Testis (tissue), 2 donors: ENCODE measurements at regions not wholly inside any gene's neighbourhood (a gene's known extent, or its start where the extent isn't known, plus 50 kb on each side); places are given as distances from the start of the nearest gene placed in this dataset.

Experiments
- DNase-seq: peaks from one replicate; pipeline ENCODE4 v3.0.0-alpha.2; 2019
- H3K27ac ChIP-seq, 2 donors: fragments of 200-600 bp; sonication (generic); one replicate each; pipeline ENCODE4 v1.5.1; 2019
- H3K27me3 ChIP-seq: fragments of 200-600 bp; sonication (generic); one replicate; pipeline ENCODE4 v1.5.1; 2019
- H3K36me3 ChIP-seq: fragments of 200-600 bp; sonication (generic); one replicate; pipeline ENCODE4 v1.5.1; 2017; ENCODE audit warnings: low read depth; ENCODE audit errors: missing control alignments
- H3K4me1 ChIP-seq: fragments of 200-600 bp; sonication (generic); one replicate; pipeline ENCODE4 v1.5.1; 2019
- H3K4me3 ChIP-seq, 2 donors: fragments of 200-600 bp; sonication (generic); one replicate each; pipeline ENCODE4 v1.5.1; 2017 to 2019
- H3K9me3 ChIP-seq: fragments of 200-600 bp; sonication (generic); one replicate; pipeline ENCODE4 v1.5.1; 2017
- CTCF ChIP-seq, 3 experiments: fragments of 450-650 bp in 2 of 3; fragments of 200-600 bp in 1 of 3; sonication (generic) in 1 of 3; IDR thresholded peaks; one replicate each; pipeline ENCODE4 v1.5.1; 2016 to 2019; ENCODE audit warnings: antibody characterized with exemption in 3 of 3, mild to moderate bottlenecking in 2 of 3, moderate library complexity in 1 of 3
- POLR2A ChIP-seq: fragments of 450-650 bp; IDR thresholded peaks from one replicate; pipeline ENCODE4 v1.6.1; 2017; ENCODE audit warnings: antibody characterized with exemption, mild to moderate bottlenecking, moderate library complexity
- WGBS, 2 donors: methylation state at CpG; one replicate each; pipeline ENCODE4 v1.1.5; 2018; 5-methylcytosine and 5-hydroxymethylcytosine counted together
- intact Hi-C: fragments of 100-400 bp; cut with DNase I; formaldehyde crosslinking; loops from one replicate; pipeline ENCODE4 v1.15.1; 2023; ENCODE audit warnings: low total_unique reads

DNA sequence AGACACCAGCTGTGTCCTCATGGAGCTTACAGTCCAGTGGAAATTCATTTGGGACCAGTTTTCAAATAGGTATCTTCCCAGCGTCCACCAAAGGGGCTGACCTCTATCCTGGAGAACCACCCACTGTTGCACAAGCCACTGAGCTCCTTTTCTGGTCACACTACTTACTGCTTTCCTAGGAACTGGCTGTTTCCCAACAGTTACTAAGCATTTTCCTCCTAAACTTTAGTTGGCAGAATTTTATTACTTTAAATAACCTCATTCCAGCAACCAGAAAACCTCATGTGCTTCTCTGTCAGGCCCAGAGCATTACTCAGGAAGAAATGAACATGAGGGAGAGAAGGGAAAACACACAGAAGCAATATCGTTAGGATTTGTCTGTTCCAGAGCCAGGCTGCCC, 183.1 kb downstream of the GPAM start:
- peak; percentile 28 for DNase-seq
- WGBS, 2 donors = 62 to 65% methylated on average over 2 of the region's 2 CpGs
- Histone ChIP-seq H3K27me3 (no peaks in the 10 kb centered on the region), H3K4me3 (no peak overlapping the region), H3K27ac (no peak overlapping the region), H3K9me3 (no peaks in the 10 kb centered on the region), H3K36me3 (no peaks in the 10 kb centered on the region), H3K4me1 (no peaks in the 10 kb centered on the region)
- TF ChIP-seq CTCF (IDR thresholded peaks at IDR 0.05) = no peak
- no peak for TF ChIP-seq POLR2A
- intact Hi-C loops = no loop called here

DNA sequence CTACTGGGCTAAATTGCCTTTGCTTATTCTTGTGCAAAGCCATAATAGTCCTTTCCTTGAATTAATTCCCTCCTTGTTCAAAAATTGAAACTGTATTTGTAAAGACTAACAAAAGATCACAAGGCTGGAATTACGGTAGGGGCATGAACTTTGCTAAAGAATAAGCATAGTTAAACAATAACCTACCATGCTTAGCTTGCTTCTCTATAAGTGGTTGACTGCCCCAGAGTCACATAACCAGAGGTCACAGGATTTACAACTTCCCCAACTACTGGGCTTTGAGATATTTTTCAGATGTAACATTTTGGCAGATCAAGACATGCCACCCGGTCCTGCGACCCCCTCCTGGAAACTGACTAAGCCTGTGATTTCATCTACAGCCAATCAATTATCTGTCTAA, 181.4 kb downstream of the GPAM start:
- Histone ChIP-seq H3K4me1 (no peaks in the 10 kb centered on the region), H3K36me3 (no peaks in the 10 kb centered on the region), H3K27ac (no peak overlapping the region), H3K27me3 (no peaks in the 10 kb centered on the region), H3K4me3 (no peak overlapping the region), H3K9me3 (no peaks in the 10 kb centered on the region)
- TF ChIP-seq POLR2A = no peak
- no peak for TF ChIP-seq CTCF (IDR thresholded peaks at IDR 0.05)
- intact Hi-C loops = no loop called here
- DNase-seq = no peak
- 88 to 91% methylated on average over 3 of the region's 3 CpGs for WGBS, 2 donors

GRCh38 chr10:112004075-112004474, 179.5 kb downstream of the GPAM start:
- TF ChIP-seq CTCF (IDR thresholded peaks at IDR 0.05) = no peak
- TF ChIP-seq POLR2A = no peak
- Histone ChIP-seq H3K9me3 (no peaks in the 10 kb centered on the region), H3K27ac (no peak overlapping the region), H3K4me3 (no peak overlapping the region), H3K36me3 (no peaks in the 10 kb centered on the region), H3K4me1 (no peaks in the 10 kb centered on the region), H3K27me3 (no peaks in the 10 kb centered on the region)
- WGBS, 2 donors = 85 to 92% methylated on average over 4 of the region's 4 CpGs
- intact Hi-C loops = no loop called here
- DNase-seq = no peak

GRCh38 chr10:112005044-112005443, 178.5 kb downstream of the GPAM start:
- 50 to 62% methylated on average over 3 of the region's 3 CpGs for WGBS, 2 donors
- intact Hi-C loops = no loop called here
- Histone ChIP-seq H3K36me3 (no peaks in the 10 kb centered on the region), H3K27ac (no peak overlapping the region), H3K9me3 (no peaks in the 10 kb centered on the region), H3K4me1 (no peaks in the 10 kb centered on the region), H3K4me3 (no peak overlapping the region), H3K27me3 (no peaks in the 10 kb centered on the region)
- DNase-seq = no peak
- TF ChIP-seq CTCF (IDR thresholded peaks at IDR 0.05) (no peak), POLR2A (no peak)

DNA sequence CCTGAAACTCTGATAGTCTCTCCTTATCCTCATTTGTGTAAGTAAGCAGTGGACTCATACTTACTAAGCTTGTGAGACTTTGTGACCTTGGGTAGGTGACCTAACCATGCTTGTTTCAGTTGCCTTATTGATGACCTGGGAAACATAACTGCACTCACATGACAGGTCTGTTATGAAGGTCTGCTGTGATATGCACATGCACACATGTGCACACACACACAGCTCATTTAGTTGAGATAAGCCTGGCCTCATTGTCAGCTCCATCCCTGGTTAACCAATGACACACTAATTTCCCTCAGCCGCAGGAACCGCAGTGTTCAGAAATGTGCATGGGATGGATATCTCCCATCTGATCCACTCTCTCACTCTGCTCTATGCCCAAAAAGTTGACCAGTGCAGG, 177.2 kb downstream of the GPAM start:
- intact Hi-C loops = no loop called here
- Histone ChIP-seq H3K27me3 (no peaks in the 10 kb centered on the region), H3K4me3 (no peak overlapping the region), H3K36me3 (no peaks in the 10 kb centered on the region), H3K4me1 (no peaks in the 10 kb centered on the region), H3K9me3 (no peaks in the 10 kb centered on the region), H3K27ac (no peak overlapping the region)
- no peak for DNase-seq
- WGBS, 2 donors = 100% methylated on average over 2 of the region's 2 CpGs
- TF ChIP-seq CTCF (IDR thresholded peaks at IDR 0.05) (no peak), POLR2A (no peak)
